OCI-LY7 (cell line): ENCODE measurements at regions not wholly inside any gene's neighbourhood (a gene's known extent, or its start where the extent isn't known, plus 50 kb on each side); places are given as distances from the start of the nearest gene placed in this dataset.
"Not testable (repeated sequence)": the region's sequence is repeated elsewhere in the genome, so short reads cannot be mapped to it uniquely, and the experiment has no call there.

Experiments
- BruUV-seq: library from RNA; stranded (reverse); fragments of 400-500 nt; replicated peaks from 2 replicates; lab custom pipeline; 2021; lab: Mats Ljungman, UMichigan
- CTCF ChIA-PET: fragments of 300-600 bp; sonication (Branson Sonifier 250); formaldehyde crosslinking; loops from one replicate; lab custom pipeline; 2022; ENCODE audit warnings: antibody characterized with exemption; ENCODE audit not compliant: unreplicated experiment; lab: Charles Lee
- POLR2A ChIA-PET: fragments of 300-600 bp; sonication (Branson Sonifier 250); formaldehyde crosslinking; loops from one replicate; lab custom pipeline; 2022; ENCODE audit warnings: antibody characterized with exemption; lab: Charles Lee
- DNase-seq: peaks from one replicate; pipeline ENCODE4 v3.0.0-alpha.2; 2015; ENCODE audit warnings: low spot score
- H2AFZ ChIP-seq: fragments of 200-600 bp; sonication (generic), shearing (Covaris generic); 2 replicates; pipeline ENCODE4 v1.6.1; 2014; ENCODE audit warnings: mild to moderate bottlenecking, antibody characterized with exemption, low read length, moderate library complexity
- H3K27ac ChIP-seq: fragments of 200-600 bp; sonication (generic); 2 replicates; pipeline ENCODE4 v1.5.1; 2014; ENCODE audit warnings: mixed run types, low read depth, mild to moderate bottlenecking, moderate library complexity, low read length, inconsistent platforms; ENCODE audit not compliant: poor library complexity, severe bottlenecking
- H3K36me3 ChIP-seq: fragments of 200-600 bp; sonication (generic); 2 replicates; pipeline ENCODE4 v1.6.1; 2014; ENCODE audit warnings: mild to moderate bottlenecking, antibody characterized with exemption, low read length, moderate library complexity, mixed read lengths; ENCODE audit not compliant: insufficient read depth
- H3K4me1 ChIP-seq: fragments of 200-600 bp; sonication (generic); 2 replicates; pipeline ENCODE4 v1.5.1; 2014; ENCODE audit warnings: mild to moderate bottlenecking, low read length; ENCODE audit not compliant: insufficient read depth, poor library complexity, severe bottlenecking
- H3K4me2 ChIP-seq: fragments of 200-600 bp; sonication (generic); 2 replicates; pipeline ENCODE4 v1.6.1; 2014; ENCODE audit warnings: mild to moderate bottlenecking, low read length
- H3K4me3 ChIP-seq: fragments of 200-600 bp; sonication (generic); 2 replicates; pipeline ENCODE4 v1.5.1; 2014; ENCODE audit warnings: mild to moderate bottlenecking, low read depth, low read length; ENCODE audit not compliant: poor library complexity, severe bottlenecking
- H3K79me2 ChIP-seq: fragments of 200-600 bp; sonication (generic); 2 replicates; pipeline ENCODE4 v1.6.1; 2016; ENCODE audit warnings: low read depth, mild to moderate bottlenecking, low read length, moderate library complexity, mixed read lengths; ENCODE audit not compliant: insufficient read depth
- H3K9me2 ChIP-seq: fragments of 200-600 bp; sonication (generic); 2 replicates; pipeline ENCODE4 v1.6.1; 2016; ENCODE audit warnings: mild to moderate bottlenecking, low read length, mixed read lengths; ENCODE audit not compliant: insufficient read depth
- H3K9me3 ChIP-seq: fragments of 200-600 bp; sonication (generic); 2 replicates; pipeline ENCODE4 v1.6.1; 2014; ENCODE audit warnings: mild to moderate bottlenecking, mixed run types, low read length, mixed read lengths
- H4K20me1 ChIP-seq: fragments of 200-600 bp; sonication (generic); 2 replicates; pipeline ENCODE4 v1.6.1; 2014; ENCODE audit warnings: mild to moderate bottlenecking, antibody characterized with exemption, low read length, moderate library complexity, mixed read lengths; ENCODE audit not compliant: insufficient read depth
- CTCF ChIP-seq: fragments of 200-600 bp; sonication (generic); conservative IDR thresholded peaks from 2 replicates; pipeline ENCODE4 v1.5.1; 2014; ENCODE audit warnings: mild to moderate bottlenecking, antibody characterized with exemption, low read length, moderate library complexity, mixed read lengths
- EZH2phosphoT487 ChIP-seq: fragments of 200-600 bp; sonication (generic); IDR thresholded peaks from 2 replicates; pipeline ENCODE4 v1.6.1; 2018; ENCODE audit warnings: low read depth, borderline replicate concordance, mild to moderate bottlenecking, mixed run types, antibody characterized with exemption, low read length, moderate library complexity, mixed read lengths
- intact Hi-C: fragments of 100-400 bp; cut with micrococcal nuclease; formaldehyde crosslinking; loops from one replicate; pipeline ENCODE4 v1.10.0; 2022; ENCODE audit not compliant: unreplicated experiment

GRCh38 chr4:60463857-60464502, 736.1 kb upstream of the ADGRL3 start:
- CTCF ChIA-PET: no interaction called here
- POLR2A ChIA-PET: no interaction called here
- H3K79me2 ChIP-seq: no peaks in the 10 kb centered on the region
- no peak overlapping the region for H2AFZ ChIP-seq
- no peaks in the 10 kb centered on the region for H3K9me2 ChIP-seq
- no peaks in the 10 kb centered on the region for H3K36me3 ChIP-seq
- no peaks in the 10 kb centered on the region for H4K20me1 ChIP-seq
- no TSS peak for BruUV-seq
- H3K27ac ChIP-seq: no peak overlapping the region
- no peak for DNase-seq
- intact Hi-C loops: no loop called here
- H3K9me3 ChIP-seq: no peaks in the 10 kb centered on the region
- H3K4me1 ChIP-seq: no peaks in the 10 kb centered on the region
- H3K4me3 ChIP-seq: no peak overlapping the region
- no peak for TF ChIP-seq EZH2phosphoT487
- TF ChIP-seq CTCF: peak; percentile 67
- H3K4me2 ChIP-seq: no peak overlapping the region

GRCh38 chr4:60482921-60483351, 717.2 kb upstream of the ADGRL3 start:
- H3K9me3 ChIP-seq: no peaks in the 10 kb centered on the region
- no peaks in the 10 kb centered on the region for H3K9me2 ChIP-seq
- DNase-seq: no peak
- no peaks in the 10 kb centered on the region for H4K20me1 ChIP-seq
- H3K27ac ChIP-seq: no peak overlapping the region
- ChIA-PET POLR2A (no interaction called here), CTCF (no interaction called here)
- no TSS peak for BruUV-seq
- no peaks in the 10 kb centered on the region for H3K79me2 ChIP-seq
- no peaks in the 10 kb centered on the region for H3K36me3 ChIP-seq
- H3K4me1 ChIP-seq: no peaks in the 10 kb centered on the region
- no peak for TF ChIP-seq EZH2phosphoT487
- no peak for TF ChIP-seq CTCF
- no peak overlapping the region for H2AFZ ChIP-seq
- intact Hi-C loops: no loop called here
- H3K4me3 ChIP-seq: no peak overlapping the region
- H3K4me2 ChIP-seq: no peak overlapping the region

GRCh38 chr4:60485276-60485675, 714.9 kb upstream of the ADGRL3 start:
- no peaks in the 10 kb centered on the region for H4K20me1 ChIP-seq
- H3K9me2 ChIP-seq: no peaks in the 10 kb centered on the region
- H2AFZ ChIP-seq: no peak overlapping the region
- ChIA-PET POLR2A (interaction anchor here (0.7 kb wide), 1 partner anchor 54 kb away, joined by 3 read pairs; no protein-coding TSS in a partner anchor), CTCF (no interaction called here)
- no peaks in the 10 kb centered on the region for H3K79me2 ChIP-seq
- no TSS peak for BruUV-seq
- no peak overlapping the region for H3K4me3 ChIP-seq
- no peak overlapping the region for H3K27ac ChIP-seq
- no peak overlapping the region for H3K4me2 ChIP-seq
- no peak for DNase-seq
- TF ChIP-seq EZH2phosphoT487 (no peak), CTCF (no peak)
- no peaks in the 10 kb centered on the region for H3K9me3 ChIP-seq
- H3K4me1 ChIP-seq: no peaks in the 10 kb centered on the region
- H3K36me3 ChIP-seq: no peaks in the 10 kb centered on the region
- intact Hi-C loops: no loop called here

- CTCF ChIA-PET, H3K9me2 ChIP-seq, H3K4me3 ChIP-seq, H4K20me1 ChIP-seq, H3K27ac ChIP-seq, DNase-seq, H3K9me3 ChIP-seq, H3K79me2 ChIP-seq, BruUV-seq, intact Hi-C loops, H3K36me3 ChIP-seq, H3K4me2 ChIP-seq, H3K4me1 ChIP-seq, H2AFZ ChIP-seq, POLR2A ChIA-PET: not testable (repeated sequence)
Observed at GRCh38 chr4:60487118-60487761, 712.9 kb upstream of the ADGRL3 start.
